Astrocyte of the hippocampus (primary cell): ENCODE measurements at regions not wholly inside any gene's neighbourhood (a gene's known extent, or its start where the extent isn't known, plus 50 kb on each side); places are given as distances from the start of the nearest gene placed in this dataset.

Experiments used
- DNase-seq: peaks from one replicate; pipeline ENCODE4 v3.0.0; 2011; ENCODE audit warnings: low read depth, low spot score

DNA sequence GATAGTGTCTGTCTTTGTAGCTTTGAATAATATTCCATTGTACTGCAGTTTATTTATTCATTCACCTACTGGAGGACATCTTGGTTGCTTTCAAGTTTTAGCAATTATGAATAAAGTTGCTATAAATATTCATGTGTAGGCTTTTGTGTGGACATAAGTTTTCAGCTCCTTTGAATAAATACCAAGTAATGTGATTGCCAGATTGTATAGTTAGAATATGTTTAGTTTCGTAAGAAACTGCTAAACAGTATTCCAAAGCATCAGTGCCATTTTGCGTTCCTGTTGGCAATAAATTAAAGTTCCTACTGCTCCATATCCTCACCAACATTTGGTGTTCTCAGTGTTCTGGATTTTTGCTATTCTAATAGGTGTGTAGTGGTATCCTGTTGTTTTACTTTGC lies 311.7 kb upstream of the FMN2 start:
- no peak for DNase-seq

DNA sequence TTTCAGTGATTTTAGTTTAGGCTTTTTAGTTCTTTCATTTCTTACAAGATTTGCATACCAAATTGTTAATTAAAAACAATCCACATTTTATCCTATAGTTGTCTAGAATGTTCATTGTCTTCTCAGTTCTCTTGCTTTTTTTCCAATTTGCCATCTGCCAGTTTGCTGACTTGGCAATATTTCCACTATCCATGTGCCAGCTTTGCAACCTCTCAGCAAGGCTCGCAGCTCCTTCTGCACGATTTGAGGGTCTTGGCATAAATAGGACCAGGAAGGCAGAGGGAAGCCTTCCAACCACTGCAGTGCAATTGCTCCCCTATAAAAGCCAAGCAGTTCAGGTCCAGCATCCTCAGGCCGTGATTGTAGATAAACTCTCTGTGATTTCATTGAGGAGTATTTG lies 306.8 kb upstream of the FMN2 start:
- DNase-seq: no peak

DNA sequence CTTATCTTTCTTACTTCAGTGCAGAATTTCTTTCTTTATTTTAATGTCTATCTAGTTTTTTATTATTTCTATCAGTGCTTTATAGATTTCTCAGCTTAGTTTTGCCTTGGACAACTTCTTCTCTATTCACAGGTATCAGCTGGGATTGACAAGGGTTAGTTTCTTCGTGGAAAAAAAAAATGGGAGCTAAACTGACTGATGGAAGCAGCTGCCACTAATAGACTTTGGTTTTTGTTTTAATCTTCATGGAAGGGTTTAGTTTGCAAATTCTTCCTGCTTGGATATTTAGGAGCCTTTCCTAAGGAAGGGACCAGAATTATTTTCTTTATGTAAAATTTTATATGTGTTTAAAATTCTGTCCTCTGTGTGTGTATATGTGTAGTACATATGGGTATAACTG lies 306.1 kb upstream of the FMN2 start:
- no peak for DNase-seq

DNA sequence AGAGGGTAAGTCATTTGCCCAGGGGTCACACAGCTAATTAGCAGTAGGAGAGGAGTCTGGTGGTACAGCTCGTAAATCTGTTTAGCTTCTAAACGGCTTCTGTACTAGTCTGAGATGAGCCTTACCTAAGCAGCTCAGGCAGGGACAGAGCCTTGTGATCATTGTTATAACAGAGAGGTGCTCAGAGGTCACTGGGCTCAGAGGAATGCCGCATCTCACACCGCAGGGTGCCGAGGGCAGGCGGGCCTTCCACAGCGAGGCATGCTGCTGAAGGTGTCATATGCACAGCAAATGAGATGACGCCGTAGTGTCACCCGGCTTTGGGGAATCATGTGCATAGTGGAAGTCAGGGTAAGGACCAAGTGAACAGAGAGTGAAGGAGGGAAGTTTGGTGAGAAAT lies 305.2 kb upstream of the FMN2 start:
- no peak for DNase-seq

DNA sequence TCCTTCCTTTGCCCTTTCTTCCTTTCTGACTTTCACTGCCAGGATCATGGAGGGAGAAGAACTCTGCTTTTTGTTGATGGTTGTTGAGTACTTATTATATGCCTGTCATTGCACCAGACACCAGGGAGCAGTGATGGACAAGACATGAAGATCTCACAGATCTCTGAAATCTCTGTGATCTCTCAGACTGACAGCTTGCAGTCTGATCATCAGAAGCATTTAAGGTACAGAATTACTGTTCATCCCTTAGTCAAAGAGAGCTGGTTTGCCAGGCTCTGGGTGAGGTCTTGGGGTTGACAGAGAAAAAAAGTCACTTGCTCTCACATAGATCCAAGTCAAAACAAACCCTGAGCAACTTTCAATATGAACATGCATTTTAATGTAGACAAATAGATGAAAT lies 299.5 kb upstream of the FMN2 start:
- DNase-seq: no peak

DNA sequence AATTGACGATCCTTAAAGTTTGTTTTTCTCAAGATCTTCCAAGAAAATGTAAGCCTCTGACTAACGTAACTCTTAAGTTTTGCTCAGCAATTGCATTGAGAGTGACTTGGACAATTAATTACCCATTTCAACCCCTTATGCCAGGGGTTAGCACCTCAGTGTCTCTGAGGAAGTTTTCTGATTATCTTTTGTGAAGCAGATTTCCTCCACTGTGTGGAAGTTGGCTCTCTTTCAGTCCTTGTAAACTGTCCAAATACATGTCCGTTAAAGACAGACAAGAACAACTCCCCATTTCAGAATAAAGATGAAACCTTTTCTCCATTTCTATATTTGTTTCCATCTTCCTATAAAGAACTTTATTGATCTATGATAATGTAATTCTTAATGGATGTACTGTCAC lies 296.4 kb upstream of the FMN2 start:
- no peak for DNase-seq

DNA sequence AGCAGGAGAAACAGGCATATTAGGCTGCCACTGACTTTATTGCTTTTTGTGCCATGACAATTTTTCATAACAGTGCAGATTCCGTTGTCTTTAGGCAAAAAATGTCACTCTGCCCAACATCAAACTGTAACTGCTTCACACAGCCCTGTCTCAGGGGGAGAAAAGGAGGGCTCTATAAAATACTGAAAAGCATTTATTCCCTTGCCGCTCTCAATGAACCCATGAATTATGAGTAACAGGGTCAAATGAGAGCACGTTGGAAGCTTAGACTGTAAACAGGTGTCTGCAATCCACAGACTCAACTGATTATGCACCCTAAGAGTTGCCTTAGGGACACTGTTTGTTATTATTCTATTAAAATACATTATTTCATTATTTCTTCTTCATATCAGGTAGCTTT lies 292.1 kb upstream of the FMN2 start:
- DNase-seq: no peak

DNA sequence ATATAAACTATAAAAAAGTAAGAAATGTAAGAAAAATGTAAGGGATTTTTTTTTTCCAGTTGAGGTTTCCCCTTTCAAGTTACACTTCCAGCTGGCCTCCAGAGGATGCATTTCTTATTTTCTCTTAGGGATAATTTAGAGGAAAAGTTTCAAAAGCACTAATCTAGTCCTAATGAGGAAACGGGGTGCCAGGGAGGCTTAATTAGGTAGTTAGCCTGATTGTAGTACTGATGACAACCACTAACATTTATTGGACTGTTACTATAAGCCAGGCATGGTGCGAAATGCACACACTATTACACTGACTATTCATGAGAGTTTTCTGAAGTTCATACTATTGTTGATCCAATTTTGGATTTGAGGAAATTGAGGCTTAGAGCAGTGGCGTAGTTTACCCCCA lies 290.8 kb upstream of the FMN2 start:
- DNase-seq: no peak

DNA sequence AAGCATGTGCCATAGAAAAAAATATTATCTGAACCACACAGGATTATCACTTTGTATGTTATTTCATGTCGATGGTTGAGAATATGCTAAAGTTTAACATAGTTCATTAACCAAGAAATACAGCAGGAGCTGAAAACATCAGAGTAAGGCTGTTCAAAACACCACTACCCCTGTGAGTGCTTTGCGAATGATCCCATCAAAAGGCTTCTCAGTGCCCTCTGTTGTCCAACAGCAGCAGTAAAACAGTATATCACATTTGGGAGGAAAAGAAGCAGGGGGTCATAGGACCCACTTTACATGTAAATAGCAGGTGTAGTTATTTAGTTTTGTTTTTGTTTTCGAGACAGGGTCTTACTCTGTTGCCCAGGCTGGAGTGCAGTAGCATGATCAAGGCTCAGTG lies 289.4 kb upstream of the FMN2 start:
- DNase-seq: no peak

DNA sequence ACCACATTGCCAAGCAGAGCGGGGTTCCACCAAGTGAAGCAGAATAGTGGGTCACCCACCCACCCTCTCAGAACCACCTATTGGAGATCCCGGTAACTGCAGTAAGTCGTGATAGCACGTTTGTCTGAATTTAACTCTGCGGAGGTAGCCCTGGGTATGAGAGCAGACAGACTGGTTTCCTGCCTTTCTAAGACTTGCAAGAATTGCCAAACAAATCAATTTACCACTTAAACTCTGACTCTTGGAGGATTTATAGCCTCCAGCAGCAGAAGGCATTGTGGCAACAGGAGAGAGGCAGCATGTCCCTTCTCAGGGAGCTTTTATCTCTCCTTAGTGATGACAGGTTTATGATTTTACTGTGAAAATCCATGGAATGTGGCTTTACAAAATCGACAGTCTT lies 287.9 kb upstream of the FMN2 start:
- no peak for DNase-seq

DNA sequence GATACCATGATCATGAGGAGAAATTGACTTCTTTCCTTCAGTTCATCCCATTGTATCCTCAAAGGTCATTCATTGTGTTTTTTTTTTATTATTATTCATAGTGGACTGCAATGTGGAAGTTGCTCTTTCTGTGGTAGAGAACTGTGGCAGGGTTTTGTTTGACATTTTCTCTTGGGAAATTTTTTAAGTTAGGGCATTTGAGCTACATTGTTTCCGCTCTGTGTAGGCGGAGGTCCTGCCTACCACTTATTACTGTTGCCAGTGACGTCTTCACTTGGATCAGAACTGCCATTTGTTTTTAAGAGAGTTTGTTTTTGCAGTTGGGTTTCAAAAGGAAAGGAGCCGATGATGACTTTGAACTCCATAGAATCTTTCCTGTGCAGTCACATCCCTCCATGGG lies 287.4 kb upstream of the FMN2 start:
- no peak for DNase-seq

DNA sequence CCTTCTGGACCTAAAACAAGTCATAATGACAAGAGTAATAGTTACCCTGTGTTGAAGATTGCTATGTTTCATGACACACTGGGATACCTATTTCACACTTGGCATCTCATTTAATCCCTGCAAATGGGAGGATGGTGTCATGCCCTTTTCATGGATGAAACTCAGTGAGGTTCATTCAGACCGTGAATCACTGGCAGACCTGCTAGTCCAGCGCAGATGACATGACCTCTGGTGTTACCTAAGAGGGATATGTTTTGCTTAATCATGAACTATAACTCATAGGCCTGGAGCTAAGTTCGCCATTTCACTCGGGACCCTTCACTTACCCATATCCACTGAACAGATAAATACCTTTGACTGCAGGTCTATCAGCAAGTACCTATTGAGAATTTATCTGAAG lies 286.6 kb upstream of the FMN2 start:
- no peak for DNase-seq

DNA sequence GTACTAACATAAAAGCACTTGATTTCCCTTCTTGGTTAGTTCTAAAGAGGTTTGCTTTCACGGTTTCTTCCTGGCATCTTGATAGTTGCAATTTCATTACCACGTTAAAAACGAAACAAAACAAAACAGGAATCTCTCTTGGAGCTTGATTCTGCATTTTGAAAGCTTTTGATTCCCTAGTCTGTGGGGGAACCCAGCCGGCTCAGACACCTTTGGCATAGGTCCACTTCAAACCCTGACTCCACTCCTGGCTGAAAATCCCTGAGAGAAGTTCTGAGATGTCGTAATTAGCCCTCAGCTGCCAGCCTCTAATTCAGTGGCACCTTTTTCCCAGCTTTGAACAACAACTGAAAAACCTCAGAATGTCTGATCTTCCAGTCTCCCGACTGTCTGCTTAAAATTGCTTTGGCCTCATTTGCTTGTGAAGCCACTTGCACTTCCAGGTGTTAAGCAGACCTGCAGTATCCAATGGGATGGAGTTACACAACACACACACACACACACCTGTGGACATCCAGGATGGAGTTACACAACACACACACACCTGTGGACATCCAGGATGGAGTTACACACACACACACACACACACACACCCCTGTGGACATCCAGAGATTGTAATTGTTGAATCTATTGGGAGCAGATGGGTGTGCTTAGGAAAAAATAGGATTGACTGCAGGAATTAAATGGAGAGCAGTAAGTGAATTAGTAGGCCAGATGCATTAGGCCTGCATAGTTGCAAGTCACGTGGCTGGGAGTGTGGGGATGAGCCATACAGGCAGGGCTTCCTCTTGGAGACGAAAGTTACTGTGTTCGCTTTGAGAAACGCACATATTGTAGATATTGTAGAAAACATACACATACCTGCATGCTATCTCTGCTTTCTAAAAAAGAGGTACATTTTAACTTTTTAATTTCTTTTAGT lies 285.6 kb upstream of the FMN2 start:
- DNase-seq: peak; percentile 81

DNA sequence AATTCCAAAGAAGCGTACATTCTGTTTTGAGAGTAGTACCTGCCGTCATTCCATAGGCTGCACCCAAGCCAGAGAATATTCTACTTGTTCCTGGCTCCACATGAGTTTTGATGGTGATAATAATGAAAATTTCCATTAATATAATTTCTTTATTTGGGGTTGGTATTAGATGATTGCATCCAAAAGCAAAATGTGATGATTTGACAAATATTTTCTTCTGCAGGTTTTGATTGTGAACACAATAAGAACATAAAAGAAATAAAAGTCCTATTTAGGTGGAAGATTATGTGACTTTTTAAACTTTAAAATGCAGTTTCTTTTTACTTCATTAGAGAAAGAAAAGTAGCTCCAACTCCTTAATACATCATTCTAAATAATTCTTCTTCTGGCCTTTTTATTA lies 284.8 kb upstream of the FMN2 start:
- no peak for DNase-seq

DNA sequence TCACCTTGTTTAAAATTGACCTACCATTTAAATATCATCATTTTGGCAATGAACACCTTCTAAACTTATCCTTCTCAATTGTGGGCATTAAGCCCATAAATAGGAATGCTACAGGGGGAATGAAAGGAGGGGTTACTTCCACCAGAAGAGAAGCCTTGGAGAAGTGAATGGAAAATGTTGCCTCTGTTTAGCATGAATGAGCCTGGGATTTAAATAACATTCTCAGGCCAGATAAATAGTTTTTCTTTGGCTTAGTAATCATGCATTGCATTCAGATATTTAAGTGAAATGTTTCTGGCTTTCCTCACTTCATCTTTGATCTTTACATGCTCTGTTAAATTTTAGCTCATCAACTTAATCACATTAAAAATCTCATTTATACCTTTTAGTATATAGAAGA lies 284.3 kb upstream of the FMN2 start:
- peak; percentile 61 for DNase-seq

DNA sequence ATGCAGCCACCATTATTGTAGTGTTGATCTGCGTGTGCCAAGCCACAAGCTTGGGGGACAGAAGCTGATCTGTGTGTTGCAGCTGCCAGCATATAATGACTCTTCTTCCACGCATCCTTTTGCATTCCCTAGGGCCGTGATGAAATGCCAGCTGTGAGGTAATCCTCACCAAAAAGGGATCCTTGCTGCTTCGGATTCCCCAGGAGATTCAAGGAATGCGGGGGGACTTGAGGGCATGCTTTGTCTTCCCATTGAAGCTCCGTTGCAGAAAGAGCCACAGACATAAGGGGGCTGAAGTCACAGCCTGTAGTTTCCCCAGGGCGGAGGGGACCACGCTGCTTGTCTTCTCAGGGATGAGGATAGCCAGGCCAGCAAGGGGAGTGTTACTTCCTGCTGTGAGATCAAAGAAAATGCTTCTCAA lies 281.6 kb upstream of the FMN2 start:
- DNase-seq: peak; percentile 30

DNA sequence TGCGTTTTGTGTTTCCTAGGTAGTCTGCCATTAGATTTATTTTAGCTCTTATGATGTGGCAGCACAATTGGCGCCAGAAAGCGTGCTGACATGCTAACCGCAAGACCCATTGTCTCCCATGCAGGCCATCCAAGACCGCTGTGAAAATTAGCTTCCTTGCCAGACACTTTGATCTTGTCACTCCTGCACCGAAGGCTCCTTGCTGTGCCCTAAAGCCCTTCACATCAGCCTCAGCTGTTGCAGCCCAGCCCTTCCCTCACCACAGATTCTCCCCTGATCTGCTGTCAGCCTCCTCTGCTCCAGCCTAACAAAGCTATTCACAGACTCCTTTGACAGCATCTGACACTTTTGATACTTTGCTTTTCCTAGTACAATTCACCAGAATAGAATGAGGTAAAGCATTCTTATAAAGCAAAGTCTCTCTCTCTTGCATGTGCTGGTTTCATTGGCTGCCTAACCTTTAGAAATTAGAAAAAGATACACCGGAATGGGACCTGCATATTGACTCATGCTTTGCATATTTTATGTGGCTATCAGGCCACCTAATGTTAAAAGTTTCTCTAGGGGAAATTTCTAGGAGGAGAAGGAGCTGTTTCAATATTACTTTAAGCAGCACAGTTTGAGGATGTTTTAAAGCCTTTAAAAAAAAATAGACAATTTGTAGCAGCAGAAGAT lies 280.3 kb upstream of the FMN2 start:
- peak; percentile 33 for DNase-seq

DNA sequence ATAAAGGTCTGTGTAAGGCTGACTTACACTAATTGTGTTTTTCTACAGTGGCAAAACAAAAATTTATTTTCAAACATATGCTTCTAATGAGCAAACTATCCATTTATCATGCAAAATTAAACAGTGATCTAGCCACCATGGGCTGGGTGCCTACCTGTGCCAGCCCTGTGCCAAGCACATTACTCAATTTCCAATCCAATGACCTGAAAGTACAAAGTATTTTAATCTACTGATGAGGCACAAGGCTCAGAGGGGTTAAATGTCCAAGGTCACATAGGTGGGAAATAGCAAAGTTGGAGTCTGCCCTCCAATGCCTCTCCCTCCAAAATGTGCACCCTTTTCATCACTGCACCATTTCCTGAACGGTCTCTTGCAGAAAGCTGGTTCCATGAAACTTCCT lies 279.1 kb upstream of the FMN2 start:
- DNase-seq: no peak

DNA sequence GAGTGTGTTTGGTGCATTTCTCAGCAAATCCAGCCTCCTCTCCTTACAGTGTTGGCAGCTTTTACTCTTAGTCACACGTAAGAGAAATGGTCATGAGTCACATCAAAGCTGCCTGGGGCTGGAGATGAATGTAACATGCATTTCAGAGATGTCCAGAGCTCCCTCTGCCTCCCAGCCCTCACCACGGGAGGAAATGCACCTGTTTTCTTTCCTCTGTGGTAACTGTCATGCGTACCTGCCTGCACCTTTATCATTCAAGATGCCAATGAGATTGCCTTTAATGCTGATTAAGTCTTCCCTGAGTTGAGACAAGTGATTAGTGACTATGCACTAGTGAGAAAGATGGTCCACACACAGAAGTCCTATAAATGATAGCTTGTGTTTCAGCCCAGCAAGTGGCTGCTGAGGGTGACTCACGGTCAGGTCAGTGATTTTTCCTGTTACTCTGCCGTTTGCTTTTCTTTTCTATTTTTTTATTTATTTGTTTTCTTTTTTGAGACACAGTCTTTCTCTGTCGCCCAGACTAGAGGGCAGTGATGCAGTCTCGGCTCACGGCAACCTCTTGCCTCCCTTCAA lies 277.3 kb upstream of the FMN2 start:
- DNase-seq: peak; percentile 91

DNA sequence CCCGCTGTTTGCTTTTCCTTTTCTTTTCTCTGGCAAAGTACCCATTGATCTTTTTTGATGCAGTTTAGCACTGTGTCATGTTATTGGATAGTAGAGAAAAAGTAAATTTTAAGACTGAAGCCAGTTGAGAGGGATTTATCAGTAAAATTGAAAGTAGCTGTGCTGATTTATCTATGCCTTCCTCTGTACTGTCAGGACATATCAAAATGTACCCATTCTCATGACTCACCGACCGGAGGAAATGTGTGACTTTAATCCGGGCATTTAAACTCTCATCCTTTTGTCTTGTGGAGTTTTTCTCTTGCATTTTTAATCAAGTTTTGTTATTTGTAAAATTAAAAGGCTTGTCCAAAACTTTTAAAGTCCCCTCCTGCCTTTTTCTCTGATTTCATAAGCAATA lies 276.6 kb upstream of the FMN2 start:
- no peak for DNase-seq

DNA sequence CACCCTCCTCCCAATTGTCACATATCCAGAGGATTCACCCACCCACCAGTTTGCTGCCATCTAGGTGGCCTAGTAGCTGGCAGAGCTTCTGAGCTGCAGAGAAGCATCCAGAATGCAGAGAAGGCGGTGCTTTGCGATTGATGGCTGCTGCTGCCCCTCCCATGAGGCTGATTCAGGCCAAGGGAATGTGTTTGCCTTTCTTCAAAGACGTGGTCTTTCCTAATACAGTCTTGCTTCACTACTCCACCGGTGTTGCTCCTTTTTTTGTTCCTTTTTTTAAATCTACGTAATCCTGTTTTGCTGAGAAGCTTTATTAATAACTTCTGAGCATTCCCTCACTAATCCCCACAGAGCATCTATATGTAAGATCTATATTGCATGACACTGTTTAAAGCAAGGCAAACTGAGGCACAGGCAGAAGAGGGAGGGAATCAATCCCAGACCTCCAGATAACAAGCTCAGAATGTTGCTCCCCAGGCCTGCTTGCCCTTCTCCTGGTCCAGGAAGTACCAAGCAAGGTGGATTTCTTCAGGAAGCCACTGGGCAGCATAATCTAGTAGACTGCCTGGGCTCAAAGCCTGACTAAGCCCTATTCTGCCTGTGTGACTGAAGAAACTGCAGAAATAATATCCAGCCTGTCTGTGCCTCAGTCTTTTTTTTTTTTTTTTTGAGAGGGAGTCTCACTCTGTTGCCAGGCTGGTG lies 275.5 kb upstream of the FMN2 start:
- DNase-seq: peak; percentile 92

DNA sequence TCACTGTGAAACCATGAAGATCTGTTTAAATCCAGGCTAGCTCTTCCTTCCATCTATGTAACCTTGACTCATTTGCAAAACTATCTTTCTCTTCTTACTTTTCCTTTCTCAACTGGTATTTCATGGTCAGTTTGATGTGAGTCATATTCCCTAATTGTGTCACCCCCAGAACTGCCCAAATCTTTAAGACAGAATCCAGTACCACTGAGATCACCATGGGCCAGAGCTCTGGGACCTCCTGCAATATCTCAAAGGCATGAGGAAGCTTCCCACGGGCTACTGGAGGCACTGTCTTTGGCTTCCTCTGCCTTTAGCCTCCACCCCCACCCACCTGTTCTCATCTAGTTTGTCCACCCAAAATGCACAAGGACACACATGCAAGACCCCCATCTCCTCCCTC lies 274.4 kb upstream of the FMN2 start:
- no peak for DNase-seq
